HG03064 (cell line): ENCODE measurements at regions not wholly inside any gene's neighbourhood (a gene's known extent, or its start where the extent isn't known, plus 50 kb on each side); places are given as distances from the start of the nearest gene placed in this dataset.

Source experiments
- ATAC-seq: cut with Tn5 transposase; IDR thresholded peaks from one replicate; pipeline ENCODE4 v1.9.1; 2021; ENCODE audit warnings: low read depth; ENCODE audit not compliant: unreplicated experiment

DNA sequence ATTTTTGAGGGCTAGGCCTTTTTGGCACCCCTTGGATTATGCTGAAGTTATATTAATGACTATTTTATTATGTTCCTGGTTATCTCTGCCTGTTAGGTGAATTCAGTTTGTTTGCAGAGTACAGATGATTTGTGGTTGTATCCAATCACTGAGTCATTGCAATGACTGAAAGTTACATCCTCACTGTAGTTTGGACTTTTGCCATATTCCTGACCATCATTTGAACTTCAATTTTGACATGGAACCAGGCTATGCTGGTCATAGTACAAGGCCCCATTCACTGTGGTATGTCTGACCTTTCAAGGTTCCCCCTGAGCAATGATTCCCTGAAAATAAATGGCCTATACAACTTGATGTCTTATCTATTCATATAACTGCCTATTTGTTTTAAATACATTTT lies 621.0 kb downstream of the CCER1 start:
- no peak for ATAC-seq

DNA sequence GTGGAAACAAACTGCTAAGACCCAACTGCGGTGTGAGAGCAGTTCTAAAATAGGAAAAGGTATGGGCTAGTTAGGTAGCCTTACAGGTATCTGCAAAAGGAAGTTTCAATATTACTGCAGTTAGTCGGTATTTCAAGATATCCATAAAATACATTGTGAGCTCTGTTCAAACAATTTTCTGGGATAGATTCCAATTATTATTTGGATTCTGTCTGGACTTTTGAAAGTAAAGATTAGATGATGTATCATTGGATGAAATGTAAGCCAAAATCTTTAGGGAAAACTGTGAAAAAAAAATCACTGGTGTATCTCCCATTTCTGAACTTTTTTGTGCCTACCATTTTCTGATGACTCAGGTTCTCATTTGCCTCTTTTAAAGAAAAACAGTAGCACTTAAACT lies 621.6 kb downstream of the CCER1 start:
- no peak for ATAC-seq

DNA sequence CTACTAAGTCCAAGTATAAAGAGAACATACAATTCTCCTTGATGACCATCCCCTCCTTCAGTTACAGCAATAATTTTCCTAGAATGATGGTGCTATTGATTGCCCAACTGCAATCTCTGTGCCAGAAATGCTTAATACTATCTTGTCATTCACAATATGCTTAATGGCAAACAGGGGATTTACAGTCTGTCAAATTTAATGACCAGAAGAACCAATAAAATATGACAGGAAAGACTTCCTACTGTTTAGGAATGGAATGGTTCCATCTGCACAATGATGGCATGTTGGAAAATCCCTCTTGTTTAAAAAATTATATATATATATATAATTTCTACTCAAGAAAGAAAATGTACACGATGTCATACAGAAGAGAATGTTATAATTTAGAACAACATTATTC lies 623.2 kb downstream of the CCER1 start:
- ATAC-seq, result no peak

DNA sequence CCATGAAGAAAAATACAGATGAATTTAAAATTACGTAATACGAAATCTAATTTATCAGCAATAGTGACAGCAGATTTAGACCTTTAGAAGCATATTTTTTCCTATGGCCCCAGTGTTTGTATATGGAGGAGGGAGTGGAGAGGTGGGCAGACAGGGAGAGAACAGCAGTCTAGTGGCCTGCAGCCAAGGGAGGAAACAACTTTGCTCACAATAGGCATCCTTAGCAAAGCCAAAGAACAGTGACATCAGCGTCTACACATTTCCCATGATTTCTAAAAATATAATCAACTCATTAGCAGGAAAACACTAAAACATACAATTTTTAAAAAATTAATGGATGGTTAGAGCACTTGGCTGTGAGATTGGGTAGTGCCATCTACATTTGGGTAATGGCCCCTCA lies 622.6 kb upstream of the ATP2B1 start:
- ATAC-seq, result no peak

- ATAC-seq, result no peak
These were observed 619.4 kb upstream of the ATP2B1 start for GRCh38 chr12:90327793-90328743.

GRCh38 chr12:90323217-90323616 lies 614.6 kb upstream of the ATP2B1 start:
- no peak for ATAC-seq

DNA sequence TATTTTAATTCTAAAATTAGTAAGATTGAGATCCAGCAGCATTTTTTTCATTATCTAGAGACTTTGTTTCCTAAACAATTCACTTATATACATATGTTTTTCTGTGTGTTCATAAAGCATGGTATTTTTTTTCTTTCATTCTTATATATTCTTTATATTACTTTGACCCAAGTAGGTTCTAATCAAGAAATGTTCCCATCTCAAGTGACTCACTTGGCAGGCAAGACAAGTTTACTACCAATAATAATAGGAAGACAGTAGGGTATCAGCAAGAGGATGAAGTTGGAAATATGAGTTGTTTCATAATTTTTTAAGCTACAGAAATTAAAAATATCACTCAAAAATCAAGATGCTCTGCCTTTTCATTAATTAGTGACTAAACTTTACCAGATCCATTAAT lies 613.4 kb upstream of the ATP2B1 start:
- no peak for ATAC-seq

- ATAC-seq, result no peak
These were observed 612.7 kb upstream of the ATP2B1 start for GRCh38 chr12:90321369-90321768.

DNA sequence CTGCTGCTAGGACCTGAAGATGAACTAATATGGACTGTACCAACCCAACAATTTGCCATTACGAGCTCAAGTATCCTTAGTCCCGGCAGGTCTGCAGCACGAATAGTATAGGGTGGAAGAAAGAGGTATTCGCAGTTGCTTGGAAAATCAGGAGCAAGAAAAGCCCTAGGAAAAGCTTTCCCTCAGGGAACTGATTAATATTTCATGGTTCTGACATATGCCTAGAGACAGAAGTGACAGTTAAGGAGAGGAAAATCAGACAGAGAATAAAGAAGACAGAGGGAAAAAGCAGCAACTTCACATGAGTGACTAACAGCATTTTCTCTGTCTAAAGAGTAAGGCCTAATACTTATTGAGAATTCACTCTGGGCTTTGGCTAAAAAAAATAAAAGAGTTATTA lies 602.9 kb upstream of the ATP2B1 start:
- ATAC-seq, result no peak

DNA sequence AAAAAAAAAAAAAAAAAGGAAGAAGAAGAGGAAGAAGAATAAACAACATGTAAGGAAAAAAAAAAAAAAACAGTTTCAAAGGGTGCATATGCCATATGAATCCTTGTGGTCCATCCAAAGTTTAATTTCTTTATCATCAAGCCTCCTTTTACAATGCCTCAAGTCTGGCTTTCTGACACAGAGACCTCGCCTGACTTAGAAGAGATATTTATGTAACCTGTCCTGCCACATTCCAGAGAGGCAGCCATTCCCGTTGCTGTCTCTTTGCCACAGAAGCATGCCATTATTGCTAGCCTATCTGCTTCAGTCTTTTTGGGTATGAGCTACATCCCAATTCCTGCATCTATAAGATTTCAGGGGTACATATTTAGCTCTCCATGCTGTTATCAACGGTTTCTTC lies 596.7 kb upstream of the ATP2B1 start:
- ATAC-seq, result no peak

GRCh38 chr12:90304231-90304630 lies 595.6 kb upstream of the ATP2B1 start:
- no peak for ATAC-seq

DNA sequence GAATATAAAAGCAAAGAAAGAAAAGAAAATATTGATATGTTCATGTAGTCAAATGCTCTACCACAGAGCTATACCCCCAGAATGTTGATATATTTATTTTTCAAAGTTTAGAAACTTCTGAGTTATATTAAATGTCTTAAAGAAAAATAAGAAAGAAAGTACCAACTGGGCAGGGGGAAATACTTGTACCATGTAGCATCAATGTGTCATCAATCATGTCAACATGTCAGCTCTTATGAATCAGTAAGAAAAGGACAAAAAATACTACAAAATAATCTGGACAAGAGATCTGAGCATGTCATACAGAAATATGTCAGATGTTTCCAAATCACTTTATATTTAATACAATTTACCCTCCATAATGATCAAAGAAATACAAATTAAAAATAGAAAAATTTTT lies 595.1 kb upstream of the ATP2B1 start:
- no peak for ATAC-seq

GRCh38 chr12:90301561-90302133 lies 593.0 kb upstream of the ATP2B1 start:
- no peak for ATAC-seq

- no peak for ATAC-seq
These were observed 592.5 kb upstream of the ATP2B1 start for GRCh38 chr12:90301095-90301494.

DNA sequence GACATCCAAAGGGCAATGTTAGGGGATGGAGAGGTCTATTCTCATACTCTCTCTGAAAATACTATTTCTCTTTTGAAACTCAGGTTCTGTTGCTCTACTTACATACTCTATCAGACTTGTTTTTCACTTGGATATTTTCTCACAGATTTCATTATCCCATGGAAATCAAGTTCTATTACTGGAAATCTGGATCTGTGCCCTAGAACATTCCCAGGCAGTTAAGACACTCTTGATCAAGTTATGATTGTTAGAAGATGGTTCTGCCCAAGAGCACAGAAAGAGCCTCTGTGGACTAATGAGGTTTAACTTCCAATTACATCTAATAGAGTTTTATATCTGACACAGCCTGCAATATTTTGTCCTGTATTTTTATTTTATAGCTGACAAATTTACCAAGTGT lies 591.0 kb upstream of the ATP2B1 start:
- ATAC-seq, result no peak

DNA sequence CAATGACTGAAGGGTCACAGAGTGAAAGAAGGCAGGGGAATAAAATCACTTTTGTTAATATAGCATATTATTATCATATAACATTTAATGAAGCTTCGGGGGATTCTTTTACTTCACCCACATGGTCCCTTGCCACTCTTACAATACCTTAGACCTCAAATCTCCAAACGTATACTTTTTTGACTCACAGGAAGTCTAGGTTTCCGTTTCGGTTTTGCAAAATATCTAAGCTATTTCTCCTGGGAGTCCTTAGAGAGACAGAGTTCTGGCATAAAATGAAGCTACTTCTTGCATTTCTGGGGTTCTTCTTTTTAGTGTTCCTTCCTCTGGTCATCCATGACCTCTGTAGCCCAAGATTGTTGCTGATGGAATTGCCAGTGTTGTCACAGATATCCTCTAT lies 590.5 kb upstream of the ATP2B1 start:
- peak; percentile 96 for ATAC-seq

DNA sequence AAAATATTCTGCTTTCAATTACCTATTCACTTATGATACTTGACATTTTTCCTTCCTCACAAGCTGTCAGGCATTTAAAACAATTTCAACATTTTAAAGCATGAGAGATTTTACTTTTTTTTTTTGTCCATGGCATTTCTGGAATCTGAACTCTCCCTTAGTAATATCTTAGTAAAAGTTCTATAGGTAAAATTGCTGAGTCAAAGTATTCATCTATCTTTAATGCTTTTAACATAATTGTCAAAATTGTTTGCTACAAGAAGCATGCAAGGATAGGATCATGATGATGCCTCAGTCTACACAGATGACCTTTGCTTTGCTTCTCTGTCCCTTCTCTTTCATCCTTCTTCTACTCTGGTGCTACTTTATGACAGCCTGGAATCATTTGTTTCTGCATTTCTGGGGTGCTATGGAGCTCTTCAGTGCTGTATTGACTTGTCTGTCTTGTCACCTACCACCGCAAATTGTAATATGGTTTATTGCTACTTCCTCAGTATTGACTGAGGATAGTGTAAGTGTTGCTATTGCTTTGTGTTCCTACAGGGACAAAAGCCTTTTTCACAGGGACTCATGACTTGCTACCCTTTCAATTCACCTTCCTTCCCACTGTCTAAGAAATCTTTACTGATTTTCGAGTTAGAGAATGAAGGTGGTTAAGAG lies 589.8 kb upstream of the ATP2B1 start:
- no peak for ATAC-seq

- no peak for ATAC-seq
These were observed 587.2 kb upstream of the ATP2B1 start for GRCh38 chr12:90295858-90296257.

DNA sequence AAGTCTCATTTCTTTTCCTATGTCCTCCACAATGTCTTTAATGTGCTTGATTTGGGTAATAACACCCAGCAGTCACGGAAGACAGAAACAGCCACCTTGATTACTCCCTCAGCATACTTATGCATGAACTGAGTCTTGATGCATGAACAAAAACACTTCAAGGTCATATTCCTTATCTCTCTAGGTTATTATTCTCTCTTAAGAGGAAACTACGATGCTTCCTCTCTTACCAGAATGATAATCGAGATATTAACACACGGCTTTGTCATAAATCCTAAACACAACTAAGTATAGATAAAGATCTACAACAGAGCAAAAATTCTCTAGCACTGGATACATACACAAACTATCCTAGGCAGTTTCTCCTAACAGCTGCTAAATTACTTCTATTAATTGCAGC lies 583.5 kb upstream of the ATP2B1 start:
- ATAC-seq, result no peak

DNA sequence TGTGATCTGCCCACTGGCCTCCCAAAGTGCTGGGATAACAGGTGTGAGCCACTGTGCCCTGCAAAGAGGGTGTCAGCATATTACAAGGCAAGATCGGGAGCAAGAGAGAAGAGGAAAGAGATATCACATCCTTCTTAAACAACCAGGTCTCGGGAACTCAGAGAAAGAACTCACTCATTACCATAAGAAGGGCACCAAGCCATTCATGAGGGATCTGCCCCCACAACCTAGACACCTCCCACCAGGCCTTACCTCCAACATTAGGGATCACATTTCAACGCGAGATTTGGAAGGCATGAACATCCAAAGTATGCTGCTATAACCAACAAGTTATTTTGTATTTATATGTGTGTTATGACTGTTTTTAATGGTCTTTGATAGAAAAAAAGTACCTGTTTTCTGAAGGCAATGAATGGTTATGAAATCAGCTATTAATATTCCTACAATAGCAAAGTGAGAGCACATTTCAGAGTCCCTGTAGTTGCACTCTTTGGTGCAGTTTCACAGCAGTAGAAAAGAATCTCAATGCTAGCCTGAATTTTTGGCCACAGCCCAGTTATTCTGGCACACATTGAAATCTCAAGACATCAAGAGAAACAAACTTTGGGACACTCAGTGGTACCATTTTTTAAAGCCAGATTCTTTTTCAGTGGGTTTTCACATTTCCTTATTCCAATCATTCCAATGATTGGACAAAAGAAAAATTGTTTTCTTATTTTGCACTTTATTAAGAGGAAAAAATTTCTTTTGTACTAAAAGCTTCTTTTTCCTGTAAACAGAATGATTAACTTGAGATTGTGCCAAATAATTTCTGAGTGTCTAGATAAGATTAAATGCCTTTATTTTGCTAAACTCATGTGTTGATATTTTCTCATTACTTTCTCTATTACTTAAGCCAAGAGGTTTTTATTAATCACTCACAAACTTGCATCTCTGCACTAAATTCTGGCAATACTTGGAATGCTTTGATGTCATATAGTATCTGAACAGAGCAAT lies 582.6 kb upstream of the ATP2B1 start:
- no peak for ATAC-seq
